Fibroblast of mammary gland (primary cell): ENCODE measurements at regions not wholly inside any gene's neighbourhood (a gene's known extent, or its start where the extent isn't known, plus 50 kb on each side); places are given as distances from the start of the nearest gene placed in this dataset.
A peak's percentile ranks its signal among the peaks of the same experiment; 100 is the strongest.
"Not testable (repeated sequence)": the region's sequence is repeated elsewhere in the genome, so short reads cannot be mapped to it uniquely, and the experiment has no call there.

Source experiments
- DNase-seq: peaks from one replicate; pipeline ENCODE4 v3.0.0-alpha.2; 2010; ENCODE audit warnings: low read depth
- H3K4me3 ChIP-seq: 2 replicates; pipeline ENCODE4 v1.5.1; 2011; ENCODE audit warnings: low read depth, mild to moderate bottlenecking, low read length, moderate library complexity; ENCODE audit not compliant: control insufficient read depth
- CTCF ChIP-seq: conservative IDR thresholded peaks from 2 replicates; pipeline ENCODE4 v1.5.1; 2011; ENCODE audit warnings: low read depth, low read length, inconsistent platforms; ENCODE audit not compliant: control insufficient read depth, insufficient read depth

- DNase-seq = no peak
- no peak overlapping the region for H3K4me3 ChIP-seq
- TF ChIP-seq CTCF = no peak
Observed at GRCh38 chr14:88981948-88982347, 157.5 kb downstream of the TTC8 start.

DNA sequence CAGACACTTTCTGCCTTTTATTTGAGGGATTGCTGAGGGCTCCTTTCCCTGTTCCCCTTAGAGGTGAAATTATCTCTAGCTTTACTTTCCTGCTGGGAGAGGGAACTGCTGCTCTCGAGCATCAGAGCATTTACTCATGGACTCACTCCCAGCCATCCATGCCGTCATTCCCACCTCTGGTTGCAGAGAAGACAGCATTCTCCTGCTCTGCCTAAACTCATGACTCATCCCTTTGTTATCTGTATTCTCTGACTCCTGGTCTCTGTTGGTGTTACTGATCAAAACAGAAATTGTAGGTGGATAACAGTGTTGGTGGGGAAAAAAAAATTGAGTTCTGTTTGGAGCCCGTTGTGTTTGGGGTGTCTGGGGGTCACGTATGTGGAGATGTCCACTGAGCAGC lies 159.3 kb downstream of the TTC8 start:
- TF ChIP-seq CTCF = no peak
- peak; percentile 95 for DNase-seq

GRCh38 chr14:88985654-88986053 lies 161.2 kb downstream of the TTC8 start:
- H3K4me3 ChIP-seq = no peak overlapping the region
- TF ChIP-seq CTCF = no peak
- peak; percentile 45 for DNase-seq

More for the DNA sequence above, 159.3 kb downstream of the TTC8 start:
- no peak overlapping the region for H3K4me3 ChIP-seq

- DNase-seq = peak; percentile 92
- no peak overlapping the region for H3K4me3 ChIP-seq
- TF ChIP-seq CTCF = no peak
Observed at GRCh38 chr14:88986146-88986841, 161.8 kb downstream of the TTC8 start.

GRCh38 chr14:88986908-88987307 lies 162.5 kb downstream of the TTC8 start:
- DNase-seq = peak; percentile 59
- H3K4me3 ChIP-seq = not testable (repeated sequence)

GRCh38 chr14:88987516-88987915 lies 163.1 kb downstream of the TTC8 start:
- DNase-seq = no peak
- TF ChIP-seq CTCF = no peak
- H3K4me3 ChIP-seq = no peak overlapping the region

GRCh38 chr14:88989911-88990310 lies 165.5 kb downstream of the TTC8 start:
- DNase-seq = no peak

More at GRCh38 chr14:88989911-88990310, 165.5 kb downstream of the TTC8 start:
- H3K4me3 ChIP-seq = no peak overlapping the region
- TF ChIP-seq CTCF = no peak
